Bronchial epithelial cell (primary cell): ENCODE measurements at regions not wholly inside any gene's neighbourhood (a gene's known extent, or its start where the extent isn't known, plus 50 kb on each side); places are given as distances from the start of the nearest gene placed in this dataset.

Source experiments
- DNase-seq: peaks from one replicate; pipeline ENCODE4 v3.0.0-alpha.2; 2010; ENCODE audit warnings: low read depth
- FAIRE-seq: peaks from 2 replicates; lab custom pipeline; 2011; peaks lifted over from hg19 to GRCh38; lab: Jason Lieb, UNC
- H3K27me3 ChIP-seq: 2 replicates; pipeline ENCODE4 v1.5.1; 2011; ENCODE audit warnings: low read length; ENCODE audit not compliant: control insufficient read depth, insufficient read depth
- H3K36me3 ChIP-seq: 2 replicates; pipeline ENCODE4 v1.5.1; 2011; ENCODE audit warnings: low read length; ENCODE audit not compliant: control insufficient read depth, insufficient read depth
- H3K4me3 ChIP-seq: 2 replicates; pipeline ENCODE4 v1.5.1; 2011; ENCODE audit warnings: mild to moderate bottlenecking, low read depth, low read length, control low read depth
- CTCF ChIP-seq: IDR thresholded peaks from 2 replicates; pipeline ENCODE4 v1.5.1; 2011; ENCODE audit warnings: mild to moderate bottlenecking, moderate library complexity, low read length, control low read depth, inconsistent platforms; ENCODE audit not compliant: insufficient read depth, severe bottlenecking

DNA sequence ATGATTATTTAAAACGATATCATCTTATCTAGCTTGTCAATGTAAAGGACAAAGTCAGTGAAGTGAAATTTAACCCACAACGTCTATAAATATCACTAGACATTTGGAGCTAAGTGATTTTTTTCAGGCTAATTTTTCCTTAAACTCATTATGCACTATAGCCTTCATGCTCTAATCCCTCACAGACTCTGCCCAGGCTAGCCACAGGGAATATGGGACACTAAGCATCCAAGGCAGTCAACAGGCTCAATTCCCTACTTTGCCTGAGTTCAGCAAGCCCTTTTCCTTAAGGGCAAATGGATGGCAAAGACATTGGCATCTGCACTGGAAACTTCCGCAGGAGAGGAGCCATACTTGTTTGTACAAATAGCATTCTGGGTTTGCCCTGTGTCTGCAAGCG, 577.0 kb downstream of the LMO4 start:
- no peak for TF ChIP-seq CTCF
- DNase-seq (no peak), FAIRE-seq (no peak)
- H3K36me3 ChIP-seq = no peaks in the 10 kb centered on the region
- H3K27me3 ChIP-seq = no peaks in the 10 kb centered on the region
- no peak overlapping the region for H3K4me3 ChIP-seq

DNA sequence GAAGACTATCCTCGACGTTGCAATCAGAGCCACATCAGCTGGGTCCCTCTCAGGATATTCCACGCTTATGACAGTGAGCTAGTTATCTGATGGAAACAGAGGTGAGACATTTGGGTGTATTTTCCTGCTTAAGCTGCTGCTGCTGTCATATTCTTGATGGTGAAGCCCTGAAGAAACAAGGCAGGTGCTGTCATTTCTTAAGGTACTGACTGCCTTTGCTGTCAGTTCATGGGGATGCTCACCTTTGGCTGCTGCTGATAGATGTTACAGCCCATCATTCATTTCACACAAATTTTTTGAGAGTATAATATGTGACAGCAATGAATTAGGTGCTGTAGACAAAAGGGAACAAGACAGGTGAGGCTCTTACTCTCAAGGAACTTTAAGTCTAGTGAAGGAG, 577.4 kb downstream of the LMO4 start:
- no peak for FAIRE-seq
- H3K36me3 ChIP-seq = no peaks in the 10 kb centered on the region
- DNase-seq = no peak
- TF ChIP-seq CTCF = no peak
- no peaks in the 10 kb centered on the region for H3K27me3 ChIP-seq
- no peak overlapping the region for H3K4me3 ChIP-seq

GRCh38 chr1:87913361-87913760, 584.7 kb downstream of the LMO4 start:
- H3K36me3 ChIP-seq = no peaks in the 10 kb centered on the region
- no peak for TF ChIP-seq CTCF

DNA sequence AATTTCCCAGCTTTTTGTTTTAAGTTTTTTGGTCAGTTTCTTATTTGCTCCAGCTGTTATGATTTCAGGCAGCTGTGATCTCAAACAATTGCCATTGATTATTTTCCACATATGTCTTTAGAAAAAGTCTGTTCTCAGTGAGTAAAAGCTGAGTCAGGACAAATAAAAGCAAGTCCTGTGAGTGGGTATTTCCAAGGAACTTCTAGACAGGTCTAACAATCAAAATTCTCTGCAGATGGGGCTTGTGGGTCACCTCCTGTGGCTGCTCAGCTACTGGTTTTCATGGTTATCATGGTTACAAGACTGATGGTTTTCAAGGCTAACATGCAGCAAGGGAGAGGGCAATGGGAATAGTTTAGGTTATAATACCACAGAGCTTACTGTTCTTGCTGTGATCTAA, 585.7 kb downstream of the LMO4 start:
- FAIRE-seq (no peak), DNase-seq (peak; percentile 5)
- no peaks in the 10 kb centered on the region for H3K36me3 ChIP-seq
- TF ChIP-seq CTCF = no peak
- H3K4me3 ChIP-seq = no peak overlapping the region
- H3K27me3 ChIP-seq = no peaks in the 10 kb centered on the region

More at GRCh38 chr1:87913361-87913760, 584.7 kb downstream of the LMO4 start:
- FAIRE-seq (no peak), DNase-seq (no peak)
- Histone ChIP-seq H3K4me3 (no peak overlapping the region), H3K27me3 (no peaks in the 10 kb centered on the region)

DNA sequence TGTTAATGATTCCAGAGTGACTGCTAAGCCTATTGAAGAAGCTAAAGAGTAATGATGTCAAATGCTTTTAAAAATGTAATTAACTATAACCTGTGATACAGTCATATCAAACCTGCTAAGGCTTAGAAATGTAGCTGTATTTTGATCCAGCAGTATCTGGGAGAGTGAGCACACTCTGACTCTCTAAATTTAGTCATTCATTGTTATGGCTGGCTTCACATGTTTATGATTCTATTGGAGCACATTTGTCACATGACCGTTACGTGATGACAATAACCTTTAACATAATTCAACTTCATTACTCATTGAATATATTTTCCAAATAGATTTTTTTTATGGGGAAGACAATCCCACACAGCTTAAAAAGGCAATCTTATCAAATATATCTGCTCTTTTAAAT, 587.1 kb downstream of the LMO4 start:
- DNase-seq (peak; percentile 25), FAIRE-seq (no peak)
- TF ChIP-seq CTCF = no peak
- Histone ChIP-seq H3K4me3 (no peak overlapping the region), H3K27me3 (no peaks in the 10 kb centered on the region), H3K36me3 (no peaks in the 10 kb centered on the region)

DNA sequence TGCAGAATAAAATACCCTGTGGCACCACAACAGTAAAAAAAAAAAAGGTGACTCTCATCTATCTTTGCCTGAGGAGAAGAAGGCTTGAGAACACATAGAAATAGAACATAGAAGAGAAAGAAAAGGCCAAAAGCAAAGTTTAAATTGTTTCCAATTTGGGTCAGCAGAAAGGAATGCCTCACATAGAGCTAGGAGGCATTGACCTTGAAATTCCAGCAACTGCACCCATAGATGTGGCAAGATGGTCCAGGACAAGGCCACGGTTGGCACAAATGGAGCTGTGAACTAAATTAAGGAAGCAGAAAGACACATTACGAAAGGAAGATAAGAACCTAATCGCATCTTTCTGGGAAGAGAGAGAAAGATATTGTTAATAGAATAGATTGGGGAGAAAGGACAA, 588.3 kb downstream of the LMO4 start:
- FAIRE-seq = no peak
- no peak for DNase-seq
- no peak overlapping the region for H3K4me3 ChIP-seq
- no peaks in the 10 kb centered on the region for H3K27me3 ChIP-seq
- TF ChIP-seq CTCF = no peak
- no peaks in the 10 kb centered on the region for H3K36me3 ChIP-seq
